Neural cell (in vitro differentiated cells): ENCODE measurements at regions not wholly inside any gene's neighbourhood (a gene's known extent, or its start where the extent isn't known, plus 50 kb on each side); places are given as distances from the start of the nearest gene placed in this dataset.

ENCODE experiments used
- EP300 ChIP-seq: fragments of 450-650 bp; conservative IDR thresholded peaks from 2 replicates; pipeline ENCODE4 v1.6.1; 2014; ENCODE audit warnings: antibody characterized with exemption, mild to moderate bottlenecking, moderate library complexity; ENCODE audit not compliant: poor library complexity, severe bottlenecking
- EZH2 ChIP-seq: fragments of 200-600, 300-800 bp; shearing (Covaris generic), sonication (generic); IDR thresholded peaks from 2 replicates; pipeline ENCODE4 v1.6.1; 2014; ENCODE audit warnings: antibody characterized with exemption, low read length, borderline replicate concordance, mild to moderate bottlenecking; ENCODE audit not compliant: insufficient read depth, poor library complexity, severe bottlenecking
- RAD21 ChIP-seq: fragments of 450-650 bp; conservative IDR thresholded peaks from 2 replicates; pipeline ENCODE4 v1.6.1; 2014; ENCODE audit warnings: antibody characterized with exemption, mild to moderate bottlenecking, moderate library complexity
- TF ChIP-seq, protein P1 (sequence below): fragments of 450-650 bp; IDR thresholded peaks from 2 replicates; pipeline ENCODE4 v1.5.1; 2014; ENCODE audit warnings: antibody characterized with exemption, mild to moderate bottlenecking, moderate library complexity; ENCODE audit not compliant: poor library complexity, severe bottlenecking

DNA sequence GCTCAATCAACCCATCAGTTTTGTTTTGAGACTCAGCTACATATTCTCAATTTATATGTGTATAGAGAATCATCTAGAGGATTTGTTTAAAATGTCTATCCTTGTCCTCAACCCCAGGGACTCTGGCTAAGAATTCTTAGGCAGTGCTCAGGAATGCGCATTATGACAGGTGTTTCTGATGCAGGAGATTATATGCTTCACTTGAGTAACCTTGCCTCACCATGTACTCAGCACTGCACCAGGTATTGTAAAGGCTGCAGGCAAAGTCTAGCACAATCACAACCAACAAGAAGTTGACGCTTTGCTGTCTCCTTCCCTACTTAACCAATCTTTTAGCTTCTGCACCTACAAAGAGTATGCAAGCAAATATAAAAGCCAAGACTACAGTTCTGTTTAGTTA, 79.6 kb downstream of the LACC1 start:
- TF ChIP-seq, protein P1, sequence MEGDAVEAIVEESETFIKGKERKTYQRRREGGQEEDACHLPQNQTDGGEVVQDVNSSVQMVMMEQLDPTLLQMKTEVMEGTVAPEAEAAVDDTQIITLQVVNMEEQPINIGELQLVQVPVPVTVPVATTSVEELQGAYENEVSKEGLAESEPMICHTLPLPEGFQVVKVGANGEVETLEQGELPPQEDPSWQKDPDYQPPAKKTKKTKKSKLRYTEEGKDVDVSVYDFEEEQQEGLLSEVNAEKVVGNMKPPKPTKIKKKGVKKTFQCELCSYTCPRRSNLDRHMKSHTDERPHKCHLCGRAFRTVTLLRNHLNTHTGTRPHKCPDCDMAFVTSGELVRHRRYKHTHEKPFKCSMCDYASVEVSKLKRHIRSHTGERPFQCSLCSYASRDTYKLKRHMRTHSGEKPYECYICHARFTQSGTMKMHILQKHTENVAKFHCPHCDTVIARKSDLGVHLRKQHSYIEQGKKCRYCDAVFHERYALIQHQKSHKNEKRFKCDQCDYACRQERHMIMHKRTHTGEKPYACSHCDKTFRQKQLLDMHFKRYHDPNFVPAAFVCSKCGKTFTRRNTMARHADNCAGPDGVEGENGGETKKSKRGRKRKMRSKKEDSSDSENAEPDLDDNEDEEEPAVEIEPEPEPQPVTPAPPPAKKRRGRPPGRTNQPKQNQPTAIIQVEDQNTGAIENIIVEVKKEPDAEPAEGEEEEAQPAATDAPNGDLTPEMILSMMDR, result no peak
- TF ChIP-seq EZH2 (no peak), EP300 (no peak), RAD21 (no peak)
